Activated gamma-delta T cell treated with anti-CD3 and anti-CD28 coated beads, Interleukin-2, amount 50 U/mL, for 16 hours (primary cell): ENCODE measurements at regions not wholly inside any gene's neighbourhood (a gene's known extent, or its start where the extent isn't known, plus 50 kb on each side); places are given as distances from the start of the nearest gene placed in this dataset.

Experiments used
- DNase-seq: peaks from one replicate; pipeline ENCODE4 v3.0.0-alpha.2; 2020; ENCODE audit warnings: low read depth

GRCh38 chr14:85788470-85789233 is 258.7 kb downstream of the FLRT2 start:
- no peak for DNase-seq

DNA sequence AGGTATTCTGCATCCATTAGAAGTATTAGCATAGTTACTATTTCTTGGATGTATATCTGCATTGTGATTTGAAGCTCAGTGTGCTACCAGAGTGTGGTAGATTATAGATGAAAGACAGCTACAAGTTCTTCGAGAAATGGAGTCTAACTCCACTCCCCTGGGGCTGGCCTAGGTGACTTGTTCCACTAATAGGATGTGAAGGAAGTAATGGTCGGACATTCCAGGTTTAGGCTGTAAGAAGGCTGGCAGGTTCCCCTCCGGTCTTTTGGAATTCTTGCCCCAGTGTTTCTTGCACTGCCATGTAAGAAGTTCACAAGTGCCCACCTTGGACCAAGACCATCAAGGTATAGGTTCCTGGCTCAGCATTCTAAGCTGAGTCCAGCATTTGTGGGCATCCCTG is 236.4 kb downstream of the FLRT2 start:
- no peak for DNase-seq

- no peak for DNase-seq
Observed at GRCh38 chr14:85764822-85765221, 234.9 kb downstream of the FLRT2 start.

DNA sequence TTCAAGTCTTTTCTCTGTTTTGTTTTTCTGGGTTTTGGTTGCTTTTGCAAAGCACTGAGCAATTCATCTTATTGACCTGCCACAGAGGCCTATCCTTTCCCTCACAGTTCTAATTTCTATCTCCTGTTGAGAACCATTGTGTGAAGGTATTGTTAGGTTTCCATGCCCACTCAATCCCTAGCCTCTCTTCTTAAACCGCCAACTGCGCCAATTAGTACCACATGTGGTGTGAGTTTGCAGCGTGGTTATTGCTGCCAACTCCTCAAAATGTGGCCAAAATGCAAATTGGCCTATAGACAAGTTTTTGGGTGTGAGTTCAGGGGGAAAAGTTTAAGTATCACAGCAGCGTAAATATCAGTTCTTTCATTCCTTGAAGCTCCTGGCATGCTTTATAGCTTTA is 232.6 kb downstream of the FLRT2 start:
- no peak for DNase-seq

DNA sequence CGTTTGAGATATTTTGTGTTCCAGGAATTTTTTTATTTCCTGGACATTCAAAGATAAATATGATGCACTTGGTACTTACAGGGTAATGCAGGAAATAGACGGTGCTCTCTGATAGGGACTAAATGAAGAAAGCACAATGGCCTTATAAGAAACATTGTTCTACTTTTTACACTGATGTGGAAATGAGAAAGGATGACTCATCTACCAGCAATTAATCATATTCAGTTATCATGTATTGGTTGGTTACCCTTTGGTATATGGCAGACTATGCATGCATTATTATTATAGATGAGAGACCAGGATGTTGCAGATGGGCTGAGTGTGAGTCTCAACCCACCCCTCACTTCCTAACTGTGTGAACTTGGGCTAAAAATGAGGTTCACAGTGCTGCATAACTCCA is 222.2 kb downstream of the FLRT2 start:
- no peak for DNase-seq

DNA sequence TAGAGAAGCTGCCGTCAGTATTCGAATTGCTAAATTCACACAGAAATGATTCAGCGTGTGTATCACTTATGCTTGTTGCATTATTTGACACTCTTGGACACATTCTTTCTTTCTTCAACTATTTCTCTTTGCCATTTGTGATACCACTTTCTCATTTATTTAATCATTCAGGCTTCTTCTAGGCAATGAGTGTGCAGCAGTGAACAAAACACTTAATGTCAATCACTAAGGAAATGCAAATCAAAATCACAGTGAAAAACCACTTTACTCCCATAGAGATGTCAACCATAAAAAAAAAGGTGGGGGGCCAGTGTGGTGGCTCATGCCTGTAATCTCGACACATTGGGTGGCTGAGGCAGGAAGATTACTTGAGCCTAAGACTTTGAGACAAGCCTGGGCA is 214.6 kb downstream of the FLRT2 start:
- no peak for DNase-seq

DNA sequence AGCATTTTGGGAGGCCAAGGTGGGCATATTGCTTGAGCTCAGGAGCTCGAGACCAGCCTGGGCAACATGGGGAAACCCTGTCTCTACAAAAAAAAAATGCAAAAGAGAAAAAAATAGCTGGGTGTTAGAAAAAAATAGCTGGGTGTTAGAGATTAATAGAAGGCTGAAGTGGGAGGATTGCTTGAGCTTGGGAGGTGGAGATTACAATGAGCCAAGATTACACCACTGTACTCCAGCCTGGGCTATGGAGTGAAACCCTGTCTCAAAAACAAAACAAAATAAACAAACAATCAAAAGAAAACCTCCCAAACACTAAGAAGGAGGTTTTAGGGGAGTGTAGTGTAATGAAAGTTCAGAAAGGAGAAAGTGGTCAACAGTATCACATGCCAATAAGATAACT is 202.1 kb downstream of the FLRT2 start:
- no peak for DNase-seq

DNA sequence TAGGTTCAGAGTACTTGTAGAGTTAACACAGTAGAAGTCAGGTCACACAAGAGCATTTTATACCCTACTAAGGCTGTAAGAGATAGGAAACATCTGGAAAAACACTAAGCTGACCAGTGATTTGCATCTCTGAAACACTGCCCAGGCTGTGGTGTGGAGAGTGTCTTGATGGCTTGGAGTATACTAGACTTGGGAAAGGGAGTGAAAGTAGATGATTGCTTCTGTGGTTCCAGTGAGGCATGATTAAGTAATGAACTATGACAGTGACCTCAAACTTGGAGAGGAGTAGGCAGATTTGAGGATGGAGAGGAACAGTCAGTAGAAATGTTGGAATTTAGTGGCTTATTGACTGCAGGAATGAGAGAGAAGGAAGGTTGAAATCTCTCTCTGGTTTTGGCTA is 201.2 kb downstream of the FLRT2 start:
- DNase-seq: no peak

DNA sequence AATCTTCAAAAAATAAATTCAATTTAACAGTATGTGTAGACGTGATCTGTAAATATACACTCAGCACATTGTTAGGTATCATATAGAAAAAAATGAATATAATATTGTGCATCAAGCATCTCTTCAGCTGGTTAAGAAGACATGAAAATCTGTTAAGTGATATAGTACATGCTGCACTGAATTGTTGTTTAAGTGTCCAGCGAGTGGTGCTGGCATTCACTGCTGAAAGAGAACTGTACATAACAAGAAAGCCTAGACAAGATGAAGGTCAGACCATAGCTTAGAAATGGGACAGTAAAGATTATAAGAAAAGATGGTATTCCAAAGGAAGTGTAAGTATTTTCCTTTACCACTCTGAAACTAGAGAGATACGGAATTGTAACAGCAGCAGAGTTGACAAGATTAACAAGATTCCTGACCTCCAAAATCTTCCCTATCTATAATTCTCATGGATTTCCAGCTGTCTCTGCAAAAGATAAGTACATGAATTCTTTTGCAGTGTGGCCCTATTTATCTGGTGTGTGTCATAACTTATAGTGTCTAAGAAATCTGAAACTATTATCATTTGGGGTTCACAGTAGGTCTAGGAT is 198.6 kb downstream of the FLRT2 start:
- no peak for DNase-seq

DNA sequence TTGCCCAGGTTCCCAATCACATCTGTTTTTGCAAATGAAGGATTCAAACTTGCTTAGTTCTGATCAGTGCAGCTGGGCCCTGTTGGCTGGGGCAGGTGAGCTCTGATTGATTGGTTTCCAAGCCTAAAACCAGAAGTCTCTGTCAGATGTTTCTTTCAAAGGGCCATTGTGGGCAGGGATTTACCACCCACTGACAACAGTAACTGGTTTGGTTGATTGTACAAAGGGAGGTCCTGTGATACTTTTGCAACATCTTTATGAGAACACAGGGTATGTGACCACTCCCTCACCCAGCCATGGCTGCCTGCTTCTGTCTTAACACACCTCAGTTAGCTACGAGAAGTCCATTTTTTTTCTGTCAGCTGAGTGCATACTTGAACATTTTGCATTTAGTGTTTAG is 184.1 kb downstream of the FLRT2 start:
- no peak for DNase-seq

- DNase-seq: no peak
Observed at GRCh38 chr14:85711620-85712019, 181.7 kb downstream of the FLRT2 start.
